WTC11 (cell line): ENCODE measurements at regions not wholly inside any gene's neighbourhood (a gene's known extent, or its start where the extent isn't known, plus 50 kb on each side); places are given as distances from the start of the nearest gene placed in this dataset.

Experiments used
- ATAC-seq: fragments of 200-7000 bp; cut with Tn5 transposase; 2 replicates; pipeline ENCODE4 v1.10.0; 2021; ENCODE audit warnings: mild to moderate bottlenecking, moderate library complexity
- CTCF ChIA-PET: fragments of 300-600 bp; sonication (Branson Sonifier 250); formaldehyde crosslinking; loops from one replicate; lab custom pipeline; 2021; ENCODE audit warnings: antibody characterized with exemption; lab: Charles Lee
- POLR2A ChIA-PET: fragments of 350-600 bp; sonication (Branson Sonifier 250); formaldehyde crosslinking; loops from one replicate; lab custom pipeline; 2021; ENCODE audit warnings: antibody characterized with exemption; lab: Charles Lee
- DNase-seq: peaks from one replicate; pipeline ENCODE4 v3.0.0; 2021; ENCODE audit warnings: low spot score
- H3K27ac Mint-ChIP-seq: 2 replicates; pipeline ENCODE4 v1.8.0; 2021; ENCODE audit warnings: mixed read lengths
- H3K27me3 Mint-ChIP-seq: 2 replicates; pipeline ENCODE4 v1.8.0; 2021; ENCODE audit warnings: low read depth, mild to moderate bottlenecking, moderate library complexity, mixed read lengths
- H3K36me3 Mint-ChIP-seq: 2 replicates; pipeline ENCODE4 v1.8.0; 2021; ENCODE audit warnings: mixed read lengths
- H3K4me1 Mint-ChIP-seq: 2 replicates; pipeline ENCODE4 v1.8.0; 2022; ENCODE audit warnings: mixed read lengths
- H3K4me3 Mint-ChIP-seq: 2 replicates; pipeline ENCODE4 v1.8.0; 2021; ENCODE audit warnings: mild to moderate bottlenecking, moderate library complexity, mixed read lengths
- H3K9me3 Mint-ChIP-seq: 2 replicates; pipeline ENCODE4 v1.8.0; 2021; ENCODE audit warnings: mixed read lengths
- ATF3 ChIP-seq: sonication (generic); formaldehyde crosslinking; conservative IDR thresholded peaks from 2 replicates; pipeline ENCODE4 v1.8.1; 2022; ENCODE audit warnings: mild to moderate bottlenecking, missing genetic modification reagents
- ETV6 ChIP-seq: sonication (generic); formaldehyde crosslinking; IDR thresholded peaks from 2 replicates; pipeline ENCODE4 v1.8.1; 2022; ENCODE audit warnings: mild to moderate bottlenecking, missing genetic modification reagents
- FOXJ3 ChIP-seq: sonication (generic); formaldehyde crosslinking; IDR thresholded peaks from 2 replicates; pipeline ENCODE4 v1.9.0; 2021; ENCODE audit warnings: missing genetic modification reagents, mild to moderate bottlenecking, borderline replicate concordance
- GABPB1 ChIP-seq: sonication (generic); formaldehyde crosslinking; IDR thresholded peaks from 2 replicates; pipeline ENCODE4 v1.8.1; 2023; ENCODE audit warnings: mild to moderate bottlenecking, missing genetic modification reagents
- GTF2I ChIP-seq: fragments of 250-450 bp; sonication (Bioruptor Pico); conservative IDR thresholded peaks from 2 replicates; pipeline ENCODE4 v1.4.0; 2021; ENCODE audit warnings: mild to moderate bottlenecking
- HMGA2 ChIP-seq: fragments of 250-450 bp; sonication (Bioruptor Pico); IDR thresholded peaks from 2 replicates; pipeline ENCODE4 v1.4.0; 2021; ENCODE audit warnings: mild to moderate bottlenecking, moderate library complexity
- MLX ChIP-seq: sonication (generic); formaldehyde crosslinking; IDR thresholded peaks from 2 replicates; pipeline ENCODE4 v1.8.1; 2023; ENCODE audit warnings: mild to moderate bottlenecking, missing genetic modification reagents, moderate library complexity
- MXD4 ChIP-seq: fragments of 250-450 bp; sonication (Bioruptor Pico); IDR thresholded peaks from 2 replicates; pipeline ENCODE4 v1.8.0; 2021; ENCODE audit warnings: mild to moderate bottlenecking, moderate library complexity, borderline replicate concordance
- NFATC4 ChIP-seq: fragments of 250-450 bp; sonication (Bioruptor Pico); IDR thresholded peaks from 2 replicates; pipeline ENCODE4 v1.9.0; 2021; ENCODE audit warnings: mild to moderate bottlenecking
- NFYB ChIP-seq: sonication (generic); formaldehyde crosslinking; conservative IDR thresholded peaks from 2 replicates; pipeline ENCODE4 v1.8.0; 2022; ENCODE audit warnings: low read depth, missing genetic modification reagents
- PREB ChIP-seq: sonication (generic); formaldehyde crosslinking; IDR thresholded peaks from 2 replicates; pipeline ENCODE4 v1.8.1; 2022; ENCODE audit warnings: mild to moderate bottlenecking, missing genetic modification reagents, moderate library complexity, borderline replicate concordance
- PRRX2 ChIP-seq: fragments of 250-450 bp; sonication (Bioruptor Pico); IDR thresholded peaks from 2 replicates; pipeline ENCODE4 v1.8.0; 2021; ENCODE audit warnings: mild to moderate bottlenecking
- SMAD4 ChIP-seq: sonication (generic); formaldehyde crosslinking; IDR thresholded peaks from 2 replicates; pipeline ENCODE4 v1.8.0; 2022; ENCODE audit warnings: mild to moderate bottlenecking, missing genetic modification reagents
- TEAD1 ChIP-seq: sonication (generic); formaldehyde crosslinking; IDR thresholded peaks from 2 replicates; pipeline ENCODE4 v1.8.0; 2022; ENCODE audit warnings: mild to moderate bottlenecking, missing genetic modification reagents
- TEAD4 ChIP-seq: sonication (generic); formaldehyde crosslinking; IDR thresholded peaks from 2 replicates; pipeline ENCODE4 v1.8.0; 2022; ENCODE audit warnings: mild to moderate bottlenecking, missing genetic modification reagents
- TF ChIP-seq, protein P1 (sequence below): sonication (generic); formaldehyde crosslinking; IDR thresholded peaks from 2 replicates; pipeline ENCODE4 v1.8.0; 2023; ENCODE audit warnings: missing genetic modification reagents, mild to moderate bottlenecking, borderline replicate concordance
- TF ChIP-seq, protein P2 (sequence below): sonication (generic); formaldehyde crosslinking; IDR thresholded peaks from 2 replicates; pipeline ENCODE4 v1.8.1; 2022; ENCODE audit warnings: mild to moderate bottlenecking, moderate library complexity, missing genetic modification reagents
- TF ChIP-seq, protein P3 (sequence below): sonication (generic); formaldehyde crosslinking; IDR thresholded peaks from 2 replicates; pipeline ENCODE4 v1.8.1; 2023; ENCODE audit warnings: mild to moderate bottlenecking, missing genetic modification reagents

GRCh38 chr2:48135797-48136196, 178.7 kb upstream of the FOXN2 start:
- Mint-ChIP-seq H3K36me3 (no peaks in the 10 kb centered on the region), H3K9me3 (no peaks in the 10 kb centered on the region), H3K27me3 (no peaks in the 10 kb centered on the region), H3K27ac (no peak overlapping the region)
- ATAC-seq: no peak
- CTCF ChIA-PET: no interaction called here
- TF ChIP-seq PRRX2 (no peak), HMGA2 (CRISPR knock-in tag) (no peak), FOXJ3 (CRISPR knock-in tag) (no peak), GTF2I (no peak), NFYB (no peak), NFATC4 (CRISPR knock-in tag) (no peak), MXD4 (CRISPR knock-in tag) (no peak), MLX (CRISPR knock-in tag) (no peak), SMAD4 (no peak), TEAD4 (CRISPR knock-in tag) (no peak), TEAD1 (no peak), ATF3 (CRISPR knock-in tag) (no peak)
- TF ChIP-seq, protein P1, sequence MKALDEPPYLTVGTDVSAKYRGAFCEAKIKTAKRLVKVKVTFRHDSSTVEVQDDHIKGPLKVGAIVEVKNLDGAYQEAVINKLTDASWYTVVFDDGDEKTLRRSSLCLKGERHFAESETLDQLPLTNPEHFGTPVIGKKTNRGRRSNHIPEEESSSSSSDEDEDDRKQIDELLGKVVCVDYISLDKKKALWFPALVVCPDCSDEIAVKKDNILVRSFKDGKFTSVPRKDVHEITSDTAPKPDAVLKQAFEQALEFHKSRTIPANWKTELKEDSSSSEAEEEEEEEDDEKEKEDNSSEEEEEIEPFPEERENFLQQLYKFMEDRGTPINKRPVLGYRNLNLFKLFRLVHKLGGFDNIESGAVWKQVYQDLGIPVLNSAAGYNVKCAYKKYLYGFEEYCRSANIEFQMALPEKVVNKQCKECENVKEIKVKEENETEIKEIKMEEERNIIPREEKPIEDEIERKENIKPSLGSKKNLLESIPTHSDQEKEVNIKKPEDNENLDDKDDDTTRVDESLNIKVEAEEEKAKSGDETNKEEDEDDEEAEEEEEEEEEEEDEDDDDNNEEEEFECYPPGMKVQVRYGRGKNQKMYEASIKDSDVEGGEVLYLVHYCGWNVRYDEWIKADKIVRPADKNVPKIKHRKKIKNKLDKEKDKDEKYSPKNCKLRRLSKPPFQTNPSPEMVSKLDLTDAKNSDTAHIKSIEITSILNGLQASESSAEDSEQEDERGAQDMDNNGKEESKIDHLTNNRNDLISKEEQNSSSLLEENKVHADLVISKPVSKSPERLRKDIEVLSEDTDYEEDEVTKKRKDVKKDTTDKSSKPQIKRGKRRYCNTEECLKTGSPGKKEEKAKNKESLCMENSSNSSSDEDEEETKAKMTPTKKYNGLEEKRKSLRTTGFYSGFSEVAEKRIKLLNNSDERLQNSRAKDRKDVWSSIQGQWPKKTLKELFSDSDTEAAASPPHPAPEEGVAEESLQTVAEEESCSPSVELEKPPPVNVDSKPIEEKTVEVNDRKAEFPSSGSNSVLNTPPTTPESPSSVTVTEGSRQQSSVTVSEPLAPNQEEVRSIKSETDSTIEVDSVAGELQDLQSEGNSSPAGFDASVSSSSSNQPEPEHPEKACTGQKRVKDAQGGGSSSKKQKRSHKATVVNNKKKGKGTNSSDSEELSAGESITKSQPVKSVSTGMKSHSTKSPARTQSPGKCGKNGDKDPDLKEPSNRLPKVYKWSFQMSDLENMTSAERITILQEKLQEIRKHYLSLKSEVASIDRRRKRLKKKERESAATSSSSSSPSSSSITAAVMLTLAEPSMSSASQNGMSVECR (CRISPR knock-in tag): no peak
- TF ChIP-seq, protein P2, sequence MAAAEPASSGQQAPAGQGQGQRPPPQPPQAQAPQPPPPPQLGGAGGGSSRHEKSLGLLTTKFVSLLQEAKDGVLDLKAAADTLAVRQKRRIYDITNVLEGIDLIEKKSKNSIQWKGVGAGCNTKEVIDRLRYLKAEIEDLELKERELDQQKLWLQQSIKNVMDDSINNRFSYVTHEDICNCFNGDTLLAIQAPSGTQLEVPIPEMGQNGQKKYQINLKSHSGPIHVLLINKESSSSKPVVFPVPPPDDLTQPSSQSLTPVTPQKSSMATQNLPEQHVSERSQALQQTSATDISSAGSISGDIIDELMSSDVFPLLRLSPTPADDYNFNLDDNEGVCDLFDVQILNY: no peak
- TF ChIP-seq, protein P3, sequence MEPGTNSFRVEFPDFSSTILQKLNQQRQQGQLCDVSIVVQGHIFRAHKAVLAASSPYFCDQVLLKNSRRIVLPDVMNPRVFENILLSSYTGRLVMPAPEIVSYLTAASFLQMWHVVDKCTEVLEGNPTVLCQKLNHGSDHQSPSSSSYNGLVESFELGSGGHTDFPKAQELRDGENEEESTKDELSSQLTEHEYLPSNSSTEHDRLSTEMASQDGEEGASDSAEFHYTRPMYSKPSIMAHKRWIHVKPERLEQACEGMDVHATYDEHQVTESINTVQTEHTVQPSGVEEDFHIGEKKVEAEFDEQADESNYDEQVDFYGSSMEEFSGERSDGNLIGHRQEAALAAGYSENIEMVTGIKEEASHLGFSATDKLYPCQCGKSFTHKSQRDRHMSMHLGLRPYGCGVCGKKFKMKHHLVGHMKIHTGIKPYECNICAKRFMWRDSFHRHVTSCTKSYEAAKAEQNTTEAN (CRISPR knock-in tag): no peak
- TF ChIP-seq, all 79 proteins: peak for 0
- H3K4me1 Mint-ChIP-seq: no peaks in the 10 kb centered on the region
- H3K4me3 Mint-ChIP-seq: no peak overlapping the region
- POLR2A ChIA-PET: no interaction called here
- DNase-seq: no peak

DNA sequence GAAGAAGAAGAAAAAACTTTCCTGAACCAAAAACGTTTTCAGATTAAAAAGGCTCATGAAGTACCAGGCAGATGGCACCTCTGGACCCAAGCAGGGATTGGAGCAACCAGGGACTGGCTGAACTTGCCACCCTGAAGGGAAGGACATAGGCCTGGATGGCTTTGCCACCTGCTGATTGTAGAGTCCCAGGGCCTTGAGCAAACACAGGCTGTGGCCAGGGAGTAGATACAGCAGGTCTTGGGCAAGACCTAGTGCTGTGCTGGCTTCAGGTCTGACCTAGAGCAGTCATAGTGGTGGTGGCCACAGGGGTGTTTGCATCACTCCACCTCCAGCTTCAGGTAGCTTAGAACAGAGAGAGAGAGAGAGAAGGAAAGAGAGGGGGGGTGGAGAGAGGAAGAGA, 176.7 kb upstream of the FOXN2 start:
- H3K27ac Mint-ChIP-seq: no peak overlapping the region
- H3K27me3 Mint-ChIP-seq: no peaks in the 10 kb centered on the region
- no peak for DNase-seq
- no peak overlapping the region for H3K4me3 Mint-ChIP-seq
- no peaks in the 10 kb centered on the region for H3K4me1 Mint-ChIP-seq
- POLR2A ChIA-PET: no interaction called here
- no peak for TF ChIP-seq ETV6
- no peak for TF ChIP-seq MXD4 (CRISPR knock-in tag)
- no peak for TF ChIP-seq PREB (CRISPR knock-in tag)
- 0 out of 2 replicates have a peak, but pooled peaks have one; percentile 38 for TF ChIP-seq GABPB1 (CRISPR knock-in tag)
- TF ChIP-seq SMAD4: no peak
- CTCF ChIA-PET: no interaction called here
- no peak for ATAC-seq
- peaks cover under 1% of the 10 kb centered on the region; the same call in 1 of the 2 replicates for H3K9me3 Mint-ChIP-seq
- no peaks in the 10 kb centered on the region for H3K36me3 Mint-ChIP-seq
